GM10266 (cell line): ENCODE measurements at regions not wholly inside any gene's neighbourhood (a gene's known extent, or its start where the extent isn't known, plus 50 kb on each side); places are given as distances from the start of the nearest gene placed in this dataset.

Experiments
- DNase-seq: peaks from one replicate; pipeline ENCODE4 v3.0.0; 2012; ENCODE audit errors: extremely low spot score
- CTCF ChIP-seq: IDR thresholded peaks from 2 replicates; pipeline ENCODE4 v1.5.1; 2012; ENCODE audit warnings: mild to moderate bottlenecking, low read depth; ENCODE audit not compliant: control insufficient read depth, insufficient read depth; ENCODE audit errors: missing control alignments

- no peak for TF ChIP-seq CTCF
- DNase-seq, result no peak
These were observed 52.6 kb upstream of the TOP3B start for GRCh38 chr22:22035203-22035602.

- DNase-seq, result no peak
These were observed 52.0 kb upstream of the TOP3B start for GRCh38 chr22:22034469-22035132.

GRCh38 chr22:22033803-22034468 lies 51.3 kb upstream of the TOP3B start:
- DNase-seq, result no peak
- no peak for TF ChIP-seq CTCF

More at GRCh38 chr22:22034469-22035132, 52.0 kb upstream of the TOP3B start:
- TF ChIP-seq CTCF, result no peak

GRCh38 chr22:22032906-22033802 lies 50.6 kb upstream of the TOP3B start:
- TF ChIP-seq CTCF, result no peak
- DNase-seq, result no peak

GRCh38 chr22:22032099-22032905 lies 49.7 kb upstream of the TOP3B start:
- no peak for DNase-seq

More at GRCh38 chr22:22032099-22032905, 49.7 kb upstream of the TOP3B start:
- TF ChIP-seq CTCF, result no peak
